GM20000 (cell line): ENCODE measurements at regions not wholly inside any gene's neighbourhood (a gene's known extent, or its start where the extent isn't known, plus 50 kb on each side); places are given as distances from the start of the nearest gene placed in this dataset.

Experiments used
- DNase-seq: peaks from one replicate; pipeline ENCODE4 v3.0.0; 2012; ENCODE audit warnings: low spot score
- TF ChIP-seq, protein P1 (sequence below): IDR thresholded peaks from 2 replicates; pipeline ENCODE4 v1.5.1; 2012; ENCODE audit warnings: mild to moderate bottlenecking, control low read depth; ENCODE audit errors: extremely low read depth, missing control alignments

DNA sequence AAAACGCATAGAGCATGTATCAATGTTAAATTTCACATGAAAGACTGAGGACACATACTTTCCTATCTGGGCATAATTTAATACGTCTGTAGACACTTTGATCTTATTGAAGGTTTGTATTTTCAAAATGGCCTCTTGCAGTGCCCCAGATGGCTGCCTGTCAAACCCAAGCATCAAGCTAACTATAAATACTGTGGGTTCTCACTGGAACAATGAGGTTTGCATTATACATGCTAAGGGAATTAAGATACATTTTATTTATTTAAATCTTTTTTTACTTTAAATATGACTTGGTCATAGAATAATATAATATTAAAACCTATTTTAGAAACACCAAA, 702.9 kb upstream of the GRAMD2B start:
- TF ChIP-seq, protein P1, sequence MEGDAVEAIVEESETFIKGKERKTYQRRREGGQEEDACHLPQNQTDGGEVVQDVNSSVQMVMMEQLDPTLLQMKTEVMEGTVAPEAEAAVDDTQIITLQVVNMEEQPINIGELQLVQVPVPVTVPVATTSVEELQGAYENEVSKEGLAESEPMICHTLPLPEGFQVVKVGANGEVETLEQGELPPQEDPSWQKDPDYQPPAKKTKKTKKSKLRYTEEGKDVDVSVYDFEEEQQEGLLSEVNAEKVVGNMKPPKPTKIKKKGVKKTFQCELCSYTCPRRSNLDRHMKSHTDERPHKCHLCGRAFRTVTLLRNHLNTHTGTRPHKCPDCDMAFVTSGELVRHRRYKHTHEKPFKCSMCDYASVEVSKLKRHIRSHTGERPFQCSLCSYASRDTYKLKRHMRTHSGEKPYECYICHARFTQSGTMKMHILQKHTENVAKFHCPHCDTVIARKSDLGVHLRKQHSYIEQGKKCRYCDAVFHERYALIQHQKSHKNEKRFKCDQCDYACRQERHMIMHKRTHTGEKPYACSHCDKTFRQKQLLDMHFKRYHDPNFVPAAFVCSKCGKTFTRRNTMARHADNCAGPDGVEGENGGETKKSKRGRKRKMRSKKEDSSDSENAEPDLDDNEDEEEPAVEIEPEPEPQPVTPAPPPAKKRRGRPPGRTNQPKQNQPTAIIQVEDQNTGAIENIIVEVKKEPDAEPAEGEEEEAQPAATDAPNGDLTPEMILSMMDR = no peak
- no peak for DNase-seq

- TF ChIP-seq, protein P1 = no peak
- no peak for DNase-seq
These were observed 702.5 kb upstream of the GRAMD2B start for GRCh38 chr5:125720721-125721120.

DNA sequence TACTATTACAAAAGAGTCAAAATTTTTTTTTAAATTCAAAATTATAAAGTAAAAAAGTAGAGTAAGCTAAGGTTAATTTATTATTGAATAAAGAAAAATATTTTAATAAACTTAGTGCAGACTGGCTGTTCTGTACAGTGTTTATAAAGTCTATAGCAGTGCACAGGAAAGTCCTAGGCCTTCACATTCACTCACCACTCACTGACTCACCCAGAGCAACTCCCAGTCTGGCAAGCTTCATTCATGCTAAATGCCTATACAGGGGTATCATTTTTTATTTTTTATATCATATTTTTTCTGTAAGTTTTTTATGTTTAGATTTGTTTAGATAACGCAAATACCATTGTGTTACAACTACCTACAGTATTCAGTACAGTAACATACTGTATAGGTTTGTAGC, 700.7 kb upstream of the GRAMD2B start:
- no peak for DNase-seq

GRCh38 chr5:125725691-125726090, 697.5 kb upstream of the GRAMD2B start:
- TF ChIP-seq, protein P1 = no peak
- DNase-seq = no peak

More for the DNA sequence above, 700.7 kb upstream of the GRAMD2B start:
- TF ChIP-seq, protein P1 = no peak

DNA sequence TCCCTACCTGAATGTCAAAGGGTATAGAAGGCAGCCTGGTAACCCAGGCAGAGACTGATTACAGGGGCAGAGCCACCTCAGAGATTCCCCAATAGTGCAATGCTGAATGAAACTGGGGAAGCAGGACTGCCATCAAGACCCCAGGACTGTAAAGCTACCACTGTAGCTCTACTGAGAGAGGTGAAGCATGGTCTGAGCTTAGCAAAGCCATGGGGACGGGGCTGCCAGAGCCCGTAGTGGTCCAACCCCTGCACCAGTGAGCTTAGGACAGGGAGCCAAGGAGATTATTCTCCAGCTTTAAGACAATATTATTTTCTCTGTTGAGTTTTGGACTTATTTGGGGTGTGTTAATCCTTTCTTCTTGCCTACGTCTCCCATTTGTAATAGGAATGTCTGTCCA, 679.3 kb upstream of the GRAMD2B start:
- DNase-seq = no peak
- TF ChIP-seq, protein P1 = no peak

DNA sequence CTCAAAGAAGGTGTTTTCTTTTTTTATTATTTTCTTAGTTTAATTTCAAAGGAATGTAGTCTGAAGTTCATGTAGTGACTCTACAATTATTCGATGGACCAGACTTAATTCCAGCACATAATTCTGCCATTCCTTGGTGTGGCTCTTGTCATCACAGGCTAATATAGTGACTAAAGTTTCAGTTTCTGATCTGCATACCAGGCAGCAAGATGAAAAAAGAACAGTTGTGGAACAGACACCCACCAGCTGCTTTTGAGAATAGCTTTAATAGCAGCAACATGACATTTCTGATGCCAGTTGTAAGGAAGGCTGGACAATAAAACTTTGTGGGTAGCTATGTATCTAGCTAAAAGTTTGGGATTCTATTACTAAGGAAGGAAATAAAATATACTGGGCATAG, 676.3 kb upstream of the GRAMD2B start:
- TF ChIP-seq, protein P1 = no peak
- DNase-seq = no peak

- no peak for DNase-seq
These were observed 672.9 kb upstream of the GRAMD2B start for GRCh38 chr5:125750147-125750860.

More at GRCh38 chr5:125750147-125750860, 672.9 kb upstream of the GRAMD2B start:
- TF ChIP-seq, protein P1 = no peak
